ENCODE measurements at regions not wholly inside any gene's neighbourhood (a gene's known extent, or its start where the extent isn't known, plus 50 kb on each side); places are given as distances from the start of the nearest gene placed in this dataset.

DNA sequence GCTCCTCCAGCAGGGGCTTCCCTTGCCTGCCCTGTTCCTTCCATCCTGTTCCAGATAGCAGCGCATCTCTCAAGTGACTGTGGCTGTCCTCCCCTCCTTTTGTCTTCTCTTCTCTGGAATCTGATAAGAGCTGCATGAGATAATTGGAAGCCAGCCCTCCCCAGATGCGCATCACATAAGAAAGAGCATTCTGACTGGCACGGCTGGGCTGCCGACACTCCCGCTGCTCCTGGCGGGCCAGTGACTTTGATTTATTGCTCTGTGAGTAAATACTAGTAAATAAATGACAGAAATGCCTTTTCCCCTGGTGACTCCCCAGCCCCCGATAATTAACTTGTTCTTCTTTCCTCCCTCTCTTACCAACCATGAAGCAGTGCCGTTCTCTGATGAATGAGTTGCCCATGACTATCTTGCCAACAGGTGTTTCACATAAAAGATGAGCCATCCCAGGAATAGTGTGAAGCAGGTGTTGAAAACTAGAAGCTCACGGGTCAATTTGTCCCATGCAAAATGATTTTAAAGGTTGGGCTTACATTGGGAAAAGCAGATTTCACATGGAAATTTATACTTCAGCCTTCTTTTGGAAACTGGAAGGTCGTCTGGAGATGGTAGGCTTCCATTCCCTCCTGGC lies 212.3 kb downstream of the ERCC6L2 start:
- intact Hi-C loops (cut with DNase I): no loop called here
- Histone ChIP-seq H3K27me3 (no peaks in the 10 kb centered on the region), H3K4me3 (no peak overlapping the region), H3K4me1 (peaks cover 0 to 5% (median 0%) of the 10 kb centered on the region in 4 donors), H3K36me3 (no peaks in the 10 kb centered on the region), H3K27ac (replicated peaks in 1 of 4) (no peak overlapping the region), H3K9me3 (no peaks in the 10 kb centered on the region)
- DNase-seq (ENCODE audit: extremely low spot score): no peak
- 68% methylated on average over 10 of the region's 10 CpGs for WGBS
- TF ChIP-seq EP300 (IDR thresholded peaks at IDR 0.05) (no peak), POLR2A (IDR thresholded peaks at IDR 0.05; ENCODE audit: low read depth) (no peak), POLR2AphosphoS5 (IDR thresholded peaks at IDR 0.05) (no peak)
- TF ChIP-seq, protein P1, sequence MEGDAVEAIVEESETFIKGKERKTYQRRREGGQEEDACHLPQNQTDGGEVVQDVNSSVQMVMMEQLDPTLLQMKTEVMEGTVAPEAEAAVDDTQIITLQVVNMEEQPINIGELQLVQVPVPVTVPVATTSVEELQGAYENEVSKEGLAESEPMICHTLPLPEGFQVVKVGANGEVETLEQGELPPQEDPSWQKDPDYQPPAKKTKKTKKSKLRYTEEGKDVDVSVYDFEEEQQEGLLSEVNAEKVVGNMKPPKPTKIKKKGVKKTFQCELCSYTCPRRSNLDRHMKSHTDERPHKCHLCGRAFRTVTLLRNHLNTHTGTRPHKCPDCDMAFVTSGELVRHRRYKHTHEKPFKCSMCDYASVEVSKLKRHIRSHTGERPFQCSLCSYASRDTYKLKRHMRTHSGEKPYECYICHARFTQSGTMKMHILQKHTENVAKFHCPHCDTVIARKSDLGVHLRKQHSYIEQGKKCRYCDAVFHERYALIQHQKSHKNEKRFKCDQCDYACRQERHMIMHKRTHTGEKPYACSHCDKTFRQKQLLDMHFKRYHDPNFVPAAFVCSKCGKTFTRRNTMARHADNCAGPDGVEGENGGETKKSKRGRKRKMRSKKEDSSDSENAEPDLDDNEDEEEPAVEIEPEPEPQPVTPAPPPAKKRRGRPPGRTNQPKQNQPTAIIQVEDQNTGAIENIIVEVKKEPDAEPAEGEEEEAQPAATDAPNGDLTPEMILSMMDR (IDR thresholded peaks at IDR 0.05): no peak

DNA sequence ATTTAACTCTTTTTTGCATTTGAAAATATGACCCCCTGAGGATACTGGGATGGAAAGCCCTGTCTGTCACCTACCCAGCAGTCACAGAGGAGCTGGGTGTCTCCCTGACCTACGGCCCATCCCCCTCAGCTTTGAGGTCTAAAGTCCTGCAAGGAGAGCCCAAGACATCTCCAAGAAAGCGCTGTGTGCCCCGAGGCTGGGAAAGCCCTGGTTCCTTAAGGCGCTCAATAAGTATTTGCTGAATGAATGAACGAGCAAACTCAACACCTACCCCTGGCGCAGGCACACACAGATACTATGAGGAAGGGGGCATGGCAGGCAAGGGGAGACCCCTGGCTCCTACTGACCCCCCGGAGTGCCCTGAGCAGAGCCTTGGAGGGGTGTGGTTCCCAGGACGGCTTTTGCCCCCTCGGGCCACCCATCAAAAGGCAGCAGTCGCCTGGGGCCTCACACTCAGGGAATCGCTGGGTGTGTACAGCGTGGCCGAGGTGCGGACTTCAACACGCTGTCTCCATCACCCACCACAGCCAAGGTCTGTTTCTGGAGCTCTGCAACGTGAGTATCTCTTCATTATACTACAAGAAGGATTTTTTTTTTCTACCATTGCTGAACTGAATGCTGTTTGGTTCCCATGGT lies 211.6 kb downstream of the ERCC6L2 start:
- Histone ChIP-seq H3K27me3 (no peaks in the 10 kb centered on the region), H3K36me3 (no peaks in the 10 kb centered on the region), H3K4me3 (no peak overlapping the region), H3K4me1 (peaks cover 0 to 5% (median 0%) of the 10 kb centered on the region in 4 donors), H3K27ac (replicated peaks in 1 of 4) (no peak overlapping the region), H3K9me3 (no peaks in the 10 kb centered on the region)
- intact Hi-C loops (cut with DNase I): no loop called here
- TF ChIP-seq POLR2A (IDR thresholded peaks at IDR 0.05; ENCODE audit: low read depth) (no peak), EP300 (IDR thresholded peaks at IDR 0.05) (no peak), POLR2AphosphoS5 (IDR thresholded peaks at IDR 0.05) (no peak)
- TF ChIP-seq, protein P1 (IDR thresholded peaks at IDR 0.05): no peak
- DNase-seq (ENCODE audit: extremely low spot score): no peak
- WGBS: 84% methylated on average over 7 of the region's 16 CpGs

DNA sequence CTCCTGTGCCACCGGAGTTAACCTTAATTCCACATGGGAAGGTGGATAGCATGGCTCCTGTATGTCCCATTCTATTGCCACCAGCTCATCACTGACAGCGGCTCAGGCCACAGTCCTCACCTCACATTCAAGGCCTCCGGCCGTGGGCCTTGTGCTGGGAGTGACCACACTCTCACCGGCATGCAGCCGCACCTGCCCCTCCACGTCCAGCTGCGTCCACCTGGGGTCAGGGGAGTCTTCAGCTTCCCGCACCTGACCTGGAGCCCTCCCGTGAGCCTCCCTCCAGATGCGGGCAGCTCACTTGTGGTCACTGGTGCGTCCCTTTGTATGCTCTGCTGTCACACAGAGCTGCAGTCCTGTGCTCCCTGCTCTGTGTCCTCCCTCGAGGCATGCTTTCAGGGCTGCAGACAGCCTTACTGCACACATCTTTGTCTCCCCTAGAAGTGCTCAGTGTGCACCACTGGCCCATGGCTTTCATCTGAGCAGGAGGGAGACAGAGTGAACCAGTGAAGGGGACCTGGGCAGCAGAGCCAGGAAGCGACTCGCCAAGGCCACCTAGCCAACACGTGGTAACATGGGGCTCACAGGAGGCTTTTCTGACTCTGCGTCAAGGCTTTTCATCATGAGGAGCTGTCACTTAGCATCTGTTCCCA lies 210.1 kb downstream of the ERCC6L2 start:
- TF ChIP-seq POLR2A (IDR thresholded peaks at IDR 0.05; ENCODE audit: low read depth) (no peak), POLR2AphosphoS5 (IDR thresholded peaks at IDR 0.05) (no peak), EP300 (IDR thresholded peaks at IDR 0.05) (no peak)
- TF ChIP-seq, protein P1 (IDR thresholded peaks at IDR 0.05): no peak
- WGBS: 89% methylated on average over 11 of the region's 17 CpGs
- intact Hi-C loops (cut with DNase I): no loop called here

DNA sequence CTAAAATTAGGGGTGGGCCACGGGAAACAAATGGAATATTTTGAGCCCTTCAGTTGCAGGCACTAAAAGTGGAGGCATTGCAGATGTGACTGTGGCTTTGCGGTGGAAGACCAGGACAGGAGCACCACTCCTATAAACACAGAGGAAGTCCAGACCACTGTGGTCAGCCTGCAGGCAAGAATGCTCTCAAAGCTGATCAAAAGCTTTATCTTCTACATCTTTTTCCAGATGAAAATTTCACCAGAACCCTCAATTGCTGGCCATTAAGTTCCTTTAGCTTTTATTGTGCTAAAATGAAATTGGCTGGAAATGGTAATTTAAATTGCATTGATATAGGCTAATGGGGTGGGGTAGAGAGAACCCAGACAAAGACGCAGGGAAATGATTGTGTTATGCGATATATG lies 208.8 kb downstream of the ERCC6L2 start:
- Histone ChIP-seq H3K4me3 (no peak overlapping the region), H3K9me3 (no peaks in the 10 kb centered on the region), H3K36me3 (no peaks in the 10 kb centered on the region), H3K27me3 (no peaks in the 10 kb centered on the region), H3K4me1 (peaks cover 0 to 21% (median 20%) of the 10 kb centered on the region in 4 donors), H3K27ac (replicated peaks in 1 of 4) (no peak overlapping the region)
- no peak for DNase-seq (ENCODE audit: extremely low spot score)
- intact Hi-C loops (cut with DNase I): loop anchor here (5.0 kb wide), 1 partner anchor 53 kb away; no protein-coding TSS in a partner anchor
- 82% methylated on average over 4 of the region's 4 CpGs for WGBS
- TF ChIP-seq, protein P1 (IDR thresholded peaks at IDR 0.05): no peak
- TF ChIP-seq POLR2A (IDR thresholded peaks at IDR 0.05; ENCODE audit: low read depth) (no peak), POLR2AphosphoS5 (IDR thresholded peaks at IDR 0.05) (no peak), EP300 (IDR thresholded peaks at IDR 0.05) (no peak)

More for the DNA sequence above, 210.1 kb downstream of the ERCC6L2 start:
- H3K9me3 ChIP-seq: no peaks in the 10 kb centered on the region
- H3K27me3 ChIP-seq: no peaks in the 10 kb centered on the region
- no peak overlapping the region for H3K27ac ChIP-seq (replicated peaks in 1 of 4)
- peaks cover 0 to 13% (median 8%) of the 10 kb centered on the region in 4 donors for H3K4me1 ChIP-seq
- no peak for DNase-seq (ENCODE audit: extremely low spot score)
- no peaks in the 10 kb centered on the region for H3K36me3 ChIP-seq
- H3K4me3 ChIP-seq: no peak overlapping the region

All from esophagus muscularis mucosa (tissue), 4 donors.